A673 (cell line): ENCODE measurements at regions not wholly inside any gene's neighbourhood (a gene's known extent, or its start where the extent isn't known, plus 50 kb on each side); places are given as distances from the start of the nearest gene placed in this dataset.

ENCODE experiments used
- CTCF ChIP-seq: fragments of 300-800, 200-600 bp; sonication (generic); conservative IDR thresholded peaks from 2 replicates; pipeline ENCODE4 v1.5.1; 2017; ENCODE audit warnings: low read depth, mild to moderate bottlenecking, antibody characterized with exemption, low read length, moderate library complexity, mixed read lengths
- EZH2 ChIP-seq: fragments of 200-600 bp; sonication (generic); IDR thresholded peaks from 2 replicates; pipeline ENCODE4 v1.6.1; 2017; ENCODE audit warnings: borderline replicate concordance, low read depth, mild to moderate bottlenecking, mixed read lengths, antibody characterized with exemption, low read length; ENCODE audit not compliant: poor library complexity, severe bottlenecking

- TF ChIP-seq CTCF, result no peak
- TF ChIP-seq EZH2, result no peak
These were observed 876.6 kb downstream of the MRPL39 start for GRCh38 chr21:24730661-24731060.
